Astrocyte (in vitro differentiated cells and primary cell): ENCODE measurements at regions not wholly inside any gene's neighbourhood (a gene's known extent, or its start where the extent isn't known, plus 50 kb on each side); places are given as distances from the start of the nearest gene placed in this dataset.

Experiments
- DNase-seq: peaks from one replicate; pipeline ENCODE4 v3.0.0-alpha.2; 2010; ENCODE audit warnings: low read depth
- FAIRE-seq: peaks from 2 replicates; lab custom pipeline; 2011; peaks lifted over from hg19 to GRCh38; lab: Jason Lieb, UNC
- H2AFZ ChIP-seq: 2 replicates; pipeline ENCODE4 v1.6.0; 2012; ENCODE audit warnings: low read depth, low read length, inconsistent platforms
- H3K27ac ChIP-seq: 2 replicates; pipeline ENCODE4 v1.5.1; 2011; ENCODE audit warnings: low read depth, low read length, inconsistent platforms
- H3K27me3 ChIP-seq: 2 replicates; pipeline ENCODE4 v1.6.0; 2011; ENCODE audit warnings: low read length, inconsistent platforms; ENCODE audit not compliant: insufficient read depth
- H3K36me3 ChIP-seq: 2 replicates; pipeline ENCODE4 v1.5.1; 2011; ENCODE audit warnings: low read length, inconsistent platforms; ENCODE audit not compliant: insufficient read depth
- H3K4me1 ChIP-seq: 2 replicates; pipeline ENCODE4 v1.5.1; 2011; ENCODE audit warnings: low read length, inconsistent platforms; ENCODE audit not compliant: insufficient read depth
- H3K4me2 ChIP-seq: 2 replicates; pipeline ENCODE4 v1.6.0; 2012; ENCODE audit warnings: low read length, inconsistent platforms
- H3K4me3 ChIP-seq: 2 replicates; pipeline ENCODE4 v1.5.1; 2011; ENCODE audit warnings: low read depth, mild to moderate bottlenecking, low read length, inconsistent platforms; ENCODE audit not compliant: insufficient read depth
- H3K79me2 ChIP-seq: 2 replicates; pipeline ENCODE4 v1.6.0; 2012; ENCODE audit warnings: mild to moderate bottlenecking, low read length, inconsistent platforms; ENCODE audit not compliant: insufficient read depth
- H3K9ac ChIP-seq: 2 replicates; pipeline ENCODE4 v1.6.0; 2012; ENCODE audit warnings: mild to moderate bottlenecking, low read length, inconsistent platforms
- H3K9me3 ChIP-seq: 2 replicates; pipeline ENCODE4 v1.5.1; 2012; ENCODE audit warnings: low read depth, mild to moderate bottlenecking, low read length, inconsistent platforms; ENCODE audit not compliant: insufficient read depth
- H4K20me1 ChIP-seq: 2 replicates; pipeline ENCODE4 v1.6.0; 2012; ENCODE audit warnings: low read length, inconsistent platforms; ENCODE audit not compliant: insufficient read depth
- H3K27ac Mint-ChIP-seq: one replicate; pipeline ENCODE4 v1.8.0; 2021; ENCODE audit warnings: mild to moderate bottlenecking, mixed read lengths; ENCODE audit not compliant: unreplicated experiment
- H3K27me3 Mint-ChIP-seq: one replicate; pipeline ENCODE4 v1.8.0; 2021; ENCODE audit warnings: low read depth, mixed read lengths; ENCODE audit not compliant: unreplicated experiment
- H3K36me3 Mint-ChIP-seq: one replicate; pipeline ENCODE4 v1.8.0; 2021; ENCODE audit warnings: low read depth, mixed read lengths; ENCODE audit not compliant: unreplicated experiment
- H3K4me1 Mint-ChIP-seq: one replicate; pipeline ENCODE4 v1.8.0; 2021; ENCODE audit warnings: low read depth, mixed read lengths; ENCODE audit not compliant: unreplicated experiment
- H3K4me3 Mint-ChIP-seq: one replicate; pipeline ENCODE4 v1.8.0; 2021; ENCODE audit warnings: mild to moderate bottlenecking, moderate library complexity, mixed read lengths; ENCODE audit not compliant: unreplicated experiment
- H3K9me3 Mint-ChIP-seq: one replicate; pipeline ENCODE4 v1.8.0; 2021; ENCODE audit warnings: mild to moderate bottlenecking, mixed read lengths; ENCODE audit not compliant: unreplicated experiment
- EZH2 ChIP-seq: IDR thresholded peaks from 2 replicates; pipeline ENCODE4 v1.6.1; 2012; ENCODE audit warnings: mild to moderate bottlenecking, low read length, inconsistent platforms; ENCODE audit not compliant: insufficient read depth
- TF ChIP-seq, protein P1 (sequence below): IDR thresholded peaks from 2 replicates; pipeline ENCODE4 v1.5.1; 2011; ENCODE audit warnings: low read depth, mild to moderate bottlenecking, inconsistent platforms, low read length, moderate library complexity; ENCODE audit not compliant: insufficient read depth

DNA sequence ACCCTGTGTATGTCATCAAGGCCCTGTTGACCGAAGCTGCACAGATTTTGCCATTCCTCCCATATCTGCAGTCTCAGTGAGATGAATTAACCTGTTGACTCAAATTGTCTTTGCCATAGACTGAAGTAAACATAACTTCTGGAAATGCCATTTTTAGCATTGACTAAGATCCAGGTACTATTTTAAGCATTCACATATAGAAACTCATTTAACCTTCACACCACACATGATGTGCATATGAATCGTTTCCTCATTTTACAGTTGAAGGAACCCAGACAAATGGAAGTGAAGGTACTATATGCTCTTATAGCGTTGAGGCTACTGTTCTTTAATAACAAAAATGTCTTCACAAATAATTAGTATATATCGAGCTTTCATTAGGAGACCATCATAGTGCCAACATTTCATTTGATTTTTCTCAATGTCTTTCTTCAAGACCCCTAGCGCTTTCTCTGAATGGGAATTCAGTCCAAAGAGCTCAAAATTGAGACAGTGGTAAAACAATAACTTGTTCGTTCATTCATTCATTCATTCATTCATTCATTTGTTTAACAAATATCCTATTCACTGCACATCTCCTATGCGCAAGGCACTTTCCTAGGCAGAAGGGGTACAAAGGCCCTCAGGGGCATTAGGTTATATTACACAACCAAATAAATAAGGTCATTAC lies 444.7 kb downstream of the ADGRL2 start:
- no peak overlapping the region for H2AFZ ChIP-seq
- H4K20me1 ChIP-seq = no peaks in the 10 kb centered on the region
- Mint-ChIP-seq H3K27ac (no peak overlapping the region), H3K27me3 (no peaks in the 10 kb centered on the region), H3K9me3 (no peaks in the 10 kb centered on the region), H3K36me3 (no peaks in the 10 kb centered on the region), H3K4me1 (no peaks in the 10 kb centered on the region), H3K4me3 (no peak overlapping the region)
- no peak for FAIRE-seq
- no peak overlapping the region for H3K27ac ChIP-seq
- H3K4me2 ChIP-seq = no peak overlapping the region
- TF ChIP-seq EZH2 = no peak
- TF ChIP-seq, protein P1, sequence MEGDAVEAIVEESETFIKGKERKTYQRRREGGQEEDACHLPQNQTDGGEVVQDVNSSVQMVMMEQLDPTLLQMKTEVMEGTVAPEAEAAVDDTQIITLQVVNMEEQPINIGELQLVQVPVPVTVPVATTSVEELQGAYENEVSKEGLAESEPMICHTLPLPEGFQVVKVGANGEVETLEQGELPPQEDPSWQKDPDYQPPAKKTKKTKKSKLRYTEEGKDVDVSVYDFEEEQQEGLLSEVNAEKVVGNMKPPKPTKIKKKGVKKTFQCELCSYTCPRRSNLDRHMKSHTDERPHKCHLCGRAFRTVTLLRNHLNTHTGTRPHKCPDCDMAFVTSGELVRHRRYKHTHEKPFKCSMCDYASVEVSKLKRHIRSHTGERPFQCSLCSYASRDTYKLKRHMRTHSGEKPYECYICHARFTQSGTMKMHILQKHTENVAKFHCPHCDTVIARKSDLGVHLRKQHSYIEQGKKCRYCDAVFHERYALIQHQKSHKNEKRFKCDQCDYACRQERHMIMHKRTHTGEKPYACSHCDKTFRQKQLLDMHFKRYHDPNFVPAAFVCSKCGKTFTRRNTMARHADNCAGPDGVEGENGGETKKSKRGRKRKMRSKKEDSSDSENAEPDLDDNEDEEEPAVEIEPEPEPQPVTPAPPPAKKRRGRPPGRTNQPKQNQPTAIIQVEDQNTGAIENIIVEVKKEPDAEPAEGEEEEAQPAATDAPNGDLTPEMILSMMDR = no peak
- peaks cover 3% of the 10 kb centered on the region for H3K9me3 ChIP-seq
- no peak overlapping the region for H3K4me3 ChIP-seq
- no peaks in the 10 kb centered on the region for H3K79me2 ChIP-seq
- no peak overlapping the region for H3K9ac ChIP-seq
- no peaks in the 10 kb centered on the region for H3K4me1 ChIP-seq
- DNase-seq = no peak
- H3K27me3 ChIP-seq = no peaks in the 10 kb centered on the region
- no peaks in the 10 kb centered on the region for H3K36me3 ChIP-seq

DNA sequence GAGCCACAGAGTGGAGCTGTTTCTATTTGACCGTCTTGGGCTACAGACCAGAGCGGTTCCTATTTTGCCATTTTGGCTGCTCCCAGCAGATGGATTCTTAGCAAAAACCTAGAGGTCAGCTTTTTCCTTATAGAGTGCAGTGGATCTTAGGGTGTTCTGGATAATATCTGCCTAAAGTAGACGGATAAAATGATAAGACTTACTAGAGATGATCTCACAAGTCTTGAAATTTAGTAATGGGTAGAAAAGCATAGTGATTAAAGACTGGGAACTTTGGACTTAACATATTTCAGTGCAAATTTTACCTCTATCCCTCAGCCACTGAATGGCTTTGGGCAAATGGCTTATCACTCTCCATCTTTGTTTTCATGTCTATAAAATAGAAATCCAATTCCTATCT lies 439.8 kb downstream of the ADGRL2 start:
- no peak overlapping the region for H3K4me3 Mint-ChIP-seq
- H3K4me1 Mint-ChIP-seq = no peaks in the 10 kb centered on the region
- H3K4me2 ChIP-seq = no peak overlapping the region
- no peaks in the 10 kb centered on the region for H3K79me2 ChIP-seq
- no peaks in the 10 kb centered on the region for H3K27me3 ChIP-seq
- H3K36me3 Mint-ChIP-seq = no peaks in the 10 kb centered on the region
- no peak overlapping the region for H3K27ac ChIP-seq
- peaks cover 3% of the 10 kb centered on the region for H3K9me3 ChIP-seq
- H3K4me1 ChIP-seq = no peaks in the 10 kb centered on the region
- H3K27ac Mint-ChIP-seq = no peak overlapping the region
- no peak overlapping the region for H3K9ac ChIP-seq
- no peak overlapping the region for H3K4me3 ChIP-seq
- no peak overlapping the region for H2AFZ ChIP-seq
- DNase-seq = no peak
- no peaks in the 10 kb centered on the region for H3K9me3 Mint-ChIP-seq
- no peaks in the 10 kb centered on the region for H3K27me3 Mint-ChIP-seq
- FAIRE-seq = no peak
- H4K20me1 ChIP-seq = no peaks in the 10 kb centered on the region
- no peaks in the 10 kb centered on the region for H3K36me3 ChIP-seq
- TF ChIP-seq, protein P1 = no peak
- no peak for TF ChIP-seq EZH2

DNA sequence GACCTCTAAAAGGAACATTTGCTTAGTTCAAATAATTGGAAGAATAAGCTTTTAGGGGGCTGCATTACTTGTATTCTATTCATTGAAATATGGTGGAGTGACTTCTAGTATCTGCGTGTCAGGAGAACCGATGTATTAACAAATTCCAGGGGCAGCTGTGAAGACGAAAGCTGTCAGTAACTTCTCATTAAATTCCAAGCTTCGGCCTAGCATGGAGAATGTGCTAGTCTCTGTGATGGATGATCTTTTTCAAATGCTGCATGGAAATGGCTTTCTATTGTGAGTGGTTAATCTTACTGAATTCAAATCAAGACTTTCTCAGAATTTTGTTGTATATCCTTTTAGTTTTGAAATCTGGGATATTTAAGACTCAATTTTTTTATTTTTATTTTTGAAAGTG lies 429.9 kb downstream of the ADGRL2 start:
- no peak overlapping the region for H3K9ac ChIP-seq
- H3K4me1 Mint-ChIP-seq = peaks cover 8% of the 10 kb centered on the region
- H3K36me3 ChIP-seq = no peaks in the 10 kb centered on the region
- no peaks in the 10 kb centered on the region for H3K9me3 Mint-ChIP-seq
- no peaks in the 10 kb centered on the region for H3K36me3 Mint-ChIP-seq
- no peak overlapping the region for H3K27ac ChIP-seq
- TF ChIP-seq, protein P1 = no peak
- no peak for TF ChIP-seq EZH2
- H3K4me1 ChIP-seq = peaks cover 3% of the 10 kb centered on the region
- FAIRE-seq (no peak), DNase-seq (no peak)
- H3K79me2 ChIP-seq = no peaks in the 10 kb centered on the region
- H3K27ac Mint-ChIP-seq = no peak overlapping the region
- H3K4me3 ChIP-seq = no peak overlapping the region
- H3K9me3 ChIP-seq = no peaks in the 10 kb centered on the region
- no peaks in the 10 kb centered on the region for H3K27me3 ChIP-seq
- no peak overlapping the region for H2AFZ ChIP-seq
- H3K27me3 Mint-ChIP-seq = no peaks in the 10 kb centered on the region
- H4K20me1 ChIP-seq = no peaks in the 10 kb centered on the region
- no peak overlapping the region for H3K4me2 ChIP-seq
- no peak overlapping the region for H3K4me3 Mint-ChIP-seq
